Pancreas (tissue), 10 donors: ENCODE measurements at regions not wholly inside any gene's neighbourhood (a gene's known extent, or its start where the extent isn't known, plus 50 kb on each side); places are given as distances from the start of the nearest gene placed in this dataset.

Source experiments
- ATAC-seq, 4 donors: fragments of 200-7000 bp; cut with Tn5 transposase; one replicate each; pipeline versions ENCODE4 v1.8.0 to v1.9.1; 2020; ENCODE audit warnings: mild to moderate bottlenecking in 4 of 4, moderate library complexity in 4 of 4
- DNase-seq, 6 donors: peaks; one replicate each; pipeline ENCODE4 v3.0.0-alpha.2; 2020
- FAIRE-seq: peaks from 2 replicates; lab custom pipeline; 2012; peaks lifted over from hg19 to GRCh38; lab: Jason Lieb, UNC
- H3K27ac ChIP-seq, 4 donors: fragments of 200-600 bp; sonication (generic); 1 replicate in 3 of 4; 2 replicates in 1 of 4; pipeline versions ENCODE4 v1.5.0 to v1.8.0; 2020
- H3K27me3 ChIP-seq, 4 donors: fragments of 200-600 bp; one replicate each; pipeline ENCODE4 v1.8.0; 2021
- H3K36me3 ChIP-seq, 3 donors: fragments of 200-600 bp; sonication (generic) in 1 of 3; one replicate each; pipeline versions ENCODE4 v1.5.0 to v1.8.0; 2020 to 2021
- H3K4me1 ChIP-seq, 3 donors: fragments of 200-600 bp; one replicate each; pipeline ENCODE4 v1.8.0; 2021
- H3K4me3 ChIP-seq, 4 donors: fragments of 200-600 bp; sonication (generic) in 2 of 4; one replicate each; pipeline versions ENCODE4 v1.5.0 to v1.8.0; 2020 to 2021
- H3K9me3 ChIP-seq, 4 donors: fragments of 200-600 bp; one replicate each; pipeline ENCODE4 v1.8.0; 2021
- WGBS, 2 donors: extraction: QIAGEN DNeasy Blood & Tissue Kit; methylation state at CpG; one replicate each; pipeline ENCODE4 v1.1.7; 2013; 5-methylcytosine and 5-hydroxymethylcytosine counted together
- intact Hi-C, 3 donors: fragments of 100-400 bp; cut with DNase I; formaldehyde crosslinking; loops; one replicate each; pipeline versions ENCODE4 v1.11.1 to v1.14.2; 2022
- TF ChIP-seq, protein P1 (sequence below), 4 donors: fragments of 200-600 bp; sonication (generic) in 3 of 4; IDR thresholded peaks; one replicate each; pipeline versions ENCODE4 v1.5.0 to v1.8.0; 2021; ENCODE audit warnings: antibody characterized with exemption in 4 of 4
- donor health status: healthy with polysubstance abuse.
- donor health status: DM: no; HTN: no; CAD: no; lungs with moderate emphysema.
- donor health status: DM: no; HTN: no; CAD: no.
- donor health status: control.
- donor health status: control.
- donor health status: Bipolar disorder and iron deficiency.
- donor health status: DM: yes; HTN: yes; CAD: no.
- donor health status: DM: no; HTN: no; CAD: no.
- donor health status: DM: no; HTN: no; CAD: no.
- donor health status: DM: yes; HTN: yes; CAD: no.

DNA sequence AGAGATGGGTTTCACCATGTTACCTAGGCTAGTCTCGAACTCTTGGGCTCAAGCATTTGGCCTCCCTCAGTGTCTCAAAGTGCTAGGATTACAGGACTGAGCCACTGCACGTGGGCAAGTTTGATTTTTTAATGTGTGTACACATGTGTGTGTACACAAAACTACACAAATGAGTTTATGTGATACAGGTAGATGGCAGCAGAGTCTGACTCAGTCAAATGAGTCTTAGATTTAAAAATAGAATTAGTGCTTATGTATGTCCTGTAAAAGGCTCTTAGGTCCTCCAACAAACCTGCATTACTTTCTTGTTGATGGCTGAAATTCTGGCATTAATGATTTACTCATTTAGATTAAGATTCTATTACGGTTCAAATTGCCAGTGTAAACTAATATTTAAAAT, 293.7 kb downstream of the PCDH17 start:
- H3K4me1 ChIP-seq, result no peaks in the 10 kb centered on the region
- H3K36me3 ChIP-seq, result no peaks in the 10 kb centered on the region
- 35 to 42% methylated on average over 3 of the region's 3 CpGs for WGBS, 2 donors
- intact Hi-C loops, result no loop called here
- TF ChIP-seq, protein P1, sequence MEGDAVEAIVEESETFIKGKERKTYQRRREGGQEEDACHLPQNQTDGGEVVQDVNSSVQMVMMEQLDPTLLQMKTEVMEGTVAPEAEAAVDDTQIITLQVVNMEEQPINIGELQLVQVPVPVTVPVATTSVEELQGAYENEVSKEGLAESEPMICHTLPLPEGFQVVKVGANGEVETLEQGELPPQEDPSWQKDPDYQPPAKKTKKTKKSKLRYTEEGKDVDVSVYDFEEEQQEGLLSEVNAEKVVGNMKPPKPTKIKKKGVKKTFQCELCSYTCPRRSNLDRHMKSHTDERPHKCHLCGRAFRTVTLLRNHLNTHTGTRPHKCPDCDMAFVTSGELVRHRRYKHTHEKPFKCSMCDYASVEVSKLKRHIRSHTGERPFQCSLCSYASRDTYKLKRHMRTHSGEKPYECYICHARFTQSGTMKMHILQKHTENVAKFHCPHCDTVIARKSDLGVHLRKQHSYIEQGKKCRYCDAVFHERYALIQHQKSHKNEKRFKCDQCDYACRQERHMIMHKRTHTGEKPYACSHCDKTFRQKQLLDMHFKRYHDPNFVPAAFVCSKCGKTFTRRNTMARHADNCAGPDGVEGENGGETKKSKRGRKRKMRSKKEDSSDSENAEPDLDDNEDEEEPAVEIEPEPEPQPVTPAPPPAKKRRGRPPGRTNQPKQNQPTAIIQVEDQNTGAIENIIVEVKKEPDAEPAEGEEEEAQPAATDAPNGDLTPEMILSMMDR (IDR thresholded peaks at IDR 0.05), result no peak
- no peak overlapping the region for H3K4me3 ChIP-seq
- no peaks in the 10 kb centered on the region for H3K9me3 ChIP-seq
- FAIRE-seq (no peak), DNase-seq (no peak), ATAC-seq (peak in 2 of 4 donors; percentile 23 to 42)
- H3K27ac ChIP-seq, result no peak overlapping the region
- no peaks in the 10 kb centered on the region for H3K27me3 ChIP-seq

DNA sequence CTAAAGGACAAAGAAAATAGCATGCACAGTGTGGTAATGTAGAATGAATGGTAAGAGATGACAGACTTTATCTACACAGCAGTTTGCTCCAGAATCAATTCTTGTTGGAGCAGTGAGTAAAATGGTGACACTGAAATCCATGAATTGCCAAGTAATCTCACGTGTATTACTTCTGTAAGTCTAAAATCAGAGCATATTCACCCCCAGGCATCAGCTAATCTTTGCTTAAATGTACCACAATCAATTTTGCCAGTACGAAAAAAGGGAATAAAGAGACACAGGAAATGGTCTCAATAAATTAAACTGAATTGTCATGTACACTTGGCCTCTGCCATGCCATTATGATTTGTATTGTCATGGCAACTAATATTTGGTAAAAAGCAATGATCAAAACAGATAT, 294.2 kb downstream of the PCDH17 start:
- TF ChIP-seq, protein P1 (IDR thresholded peaks at IDR 0.05), result no peak
- Histone ChIP-seq H3K4me3 (no peak overlapping the region), H3K9me3 (no peaks in the 10 kb centered on the region), H3K4me1 (no peaks in the 10 kb centered on the region), H3K27me3 (no peaks in the 10 kb centered on the region), H3K27ac (no peak overlapping the region), H3K36me3 (no peaks in the 10 kb centered on the region)
- intact Hi-C loops, result no loop called here
- FAIRE-seq (no peak), ATAC-seq (no peak), DNase-seq (no peak)
- WGBS, 2 donors, result 56 to 60% methylated on average over 2 of the region's 2 CpGs

DNA sequence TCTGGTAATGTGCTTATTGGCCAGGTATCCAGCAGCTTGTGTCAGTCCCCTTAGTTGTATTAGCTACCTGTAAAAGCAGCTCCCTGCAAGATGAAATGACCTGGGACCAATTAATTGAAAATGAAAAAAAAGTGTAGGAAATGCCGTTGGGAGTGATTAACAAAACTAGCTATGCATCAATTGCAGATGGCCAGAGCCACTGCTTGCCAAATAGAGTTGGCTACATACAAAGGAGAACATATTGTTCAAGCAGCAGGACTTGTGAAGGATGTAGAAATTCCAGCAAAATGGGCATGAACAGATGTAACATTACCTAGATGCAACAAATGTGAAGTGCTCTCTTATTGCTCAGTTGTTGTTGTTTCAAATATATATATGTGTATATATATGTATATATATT, 300.5 kb downstream of the PCDH17 start:
- H3K36me3 ChIP-seq, result no peaks in the 10 kb centered on the region
- H3K4me3 ChIP-seq, result no peak overlapping the region
- FAIRE-seq, result no peak
- TF ChIP-seq, protein P1 (IDR thresholded peaks at IDR 0.05), result no peak
- no peaks in the 10 kb centered on the region for H3K4me1 ChIP-seq
- no peak overlapping the region for H3K27ac ChIP-seq
- intact Hi-C loops, result no loop called here
- no peak for DNase-seq
- H3K9me3 ChIP-seq, result no peaks in the 10 kb centered on the region
- WGBS, 2 donors, result 57 to 76% methylated on average over 1 of the region's 1 CpG
- ATAC-seq, result no peak
- H3K27me3 ChIP-seq, result no peaks in the 10 kb centered on the region

DNA sequence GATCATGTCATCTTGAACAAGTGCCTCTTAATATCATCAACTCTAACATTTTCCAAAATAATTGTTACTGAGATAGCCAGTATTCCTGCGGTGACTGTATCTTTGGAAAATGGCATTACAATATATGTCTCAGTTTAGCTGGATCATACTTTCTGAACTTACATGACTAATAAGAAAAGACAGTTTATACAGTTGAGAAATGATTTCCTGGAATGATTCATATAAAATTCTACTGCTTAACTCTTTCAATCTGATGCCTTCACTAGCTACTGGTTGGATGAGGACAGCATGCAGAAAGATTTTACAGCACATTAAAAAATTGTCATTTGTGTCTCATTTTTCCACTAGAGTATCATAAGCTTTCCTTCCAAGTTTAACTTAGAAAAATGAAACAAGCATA, 302.1 kb downstream of the PCDH17 start:
- ATAC-seq (no peak), DNase-seq (no peak), FAIRE-seq (no peak)
- intact Hi-C loops, result no loop called here
- Histone ChIP-seq H3K9me3 (peaks cover 0 to 2% (median 0%) of the 10 kb centered on the region in 4 donors), H3K4me1 (no peaks in the 10 kb centered on the region), H3K27ac (no peak overlapping the region), H3K4me3 (no peak overlapping the region), H3K27me3 (no peaks in the 10 kb centered on the region), H3K36me3 (no peaks in the 10 kb centered on the region)
- 74 to 96% methylated on average over 1 of the region's 1 CpG for WGBS, 2 donors
- TF ChIP-seq, protein P1 (IDR thresholded peaks at IDR 0.05), result no peak

DNA sequence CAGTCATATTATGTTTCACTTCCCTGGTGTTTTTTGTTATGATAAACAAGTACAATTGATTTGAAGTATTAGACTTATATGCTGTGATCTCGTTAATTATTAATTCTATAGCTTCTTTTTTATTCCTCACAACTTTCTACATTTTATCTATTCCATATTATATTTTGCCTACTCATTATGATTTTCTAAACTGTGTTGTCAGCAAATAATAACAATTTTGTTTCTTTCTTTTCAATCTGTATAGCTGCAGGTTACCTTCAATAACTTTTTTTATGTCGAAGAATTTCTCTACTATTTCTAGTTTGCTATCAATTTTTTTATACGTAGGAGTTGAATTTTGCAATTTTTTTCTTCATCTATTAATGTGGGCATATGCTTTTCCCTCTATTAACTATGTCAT, 304.4 kb downstream of the PCDH17 start:
- DNase-seq (no peak), ATAC-seq (no peak), FAIRE-seq (no peak)
- TF ChIP-seq, protein P1 (IDR thresholded peaks at IDR 0.05), result no peak
- H3K9me3 ChIP-seq, result peaks cover 0 to 2% (median 0%) of the 10 kb centered on the region in 4 donors
- intact Hi-C loops, result no loop called here
- H3K27ac ChIP-seq, result no peak overlapping the region
- no peak overlapping the region for H3K4me3 ChIP-seq
- H3K36me3 ChIP-seq, result no peaks in the 10 kb centered on the region
- H3K27me3 ChIP-seq, result no peaks in the 10 kb centered on the region
- 66 to 82% methylated on average over 3 of the region's 3 CpGs for WGBS, 2 donors
- no peaks in the 10 kb centered on the region for H3K4me1 ChIP-seq
